GM12865 (cell line): ENCODE measurements at regions not wholly inside any gene's neighbourhood (a gene's known extent, or its start where the extent isn't known, plus 50 kb on each side); places are given as distances from the start of the nearest gene placed in this dataset.

Experiments
- DNase-seq: peaks from one replicate; pipeline ENCODE4 v3.0.0; 2010; ENCODE audit warnings: low read depth
- H3K4me3 ChIP-seq: 2 replicates; pipeline ENCODE4 v1.5.1; 2011; ENCODE audit warnings: mild to moderate bottlenecking, low read depth, low read length, control low read depth
- TF ChIP-seq, protein P1 (sequence below): IDR thresholded peaks from 2 replicates; pipeline ENCODE4 v1.5.1; 2011; ENCODE audit warnings: low read length, control low read depth, low read depth, inconsistent platforms; ENCODE audit not compliant: insufficient read depth; ENCODE audit errors: missing control alignments

DNA sequence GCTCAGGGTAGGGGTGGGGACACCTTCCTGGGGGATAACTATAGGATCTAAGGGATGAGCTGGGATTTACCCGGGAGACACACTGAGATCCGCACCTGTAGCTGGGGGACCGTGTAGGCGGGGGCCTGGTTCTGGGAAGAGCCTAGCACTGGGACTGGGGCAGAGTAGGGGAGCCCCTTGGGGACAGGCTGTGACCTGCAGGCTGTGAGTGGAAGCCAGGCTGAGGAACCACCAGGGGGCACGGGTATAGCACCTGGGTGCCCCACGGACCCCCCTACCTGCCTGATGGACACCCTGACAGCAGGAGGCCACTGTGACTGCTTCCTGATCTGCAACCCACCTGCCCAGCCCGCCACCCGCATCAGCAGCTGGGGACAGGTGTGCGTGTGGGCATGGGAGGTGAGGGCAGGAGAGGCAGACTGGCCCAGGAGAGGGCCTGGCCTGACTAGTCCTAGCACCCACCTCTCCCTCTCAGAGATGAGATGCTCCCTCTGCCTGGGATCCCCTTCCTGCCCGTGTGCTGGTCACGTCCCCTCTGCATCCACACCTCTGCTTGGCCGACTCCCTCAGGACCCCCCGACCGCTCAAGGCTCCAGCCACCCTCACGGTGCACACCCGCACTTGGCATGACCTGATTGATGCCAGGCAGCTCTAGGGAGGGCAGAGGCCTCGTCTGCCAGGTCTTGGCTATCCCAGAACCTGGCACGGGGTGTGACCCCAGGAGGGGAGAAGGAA is 94.2 kb upstream of the NKX1-1 start:
- TF ChIP-seq, protein P1, sequence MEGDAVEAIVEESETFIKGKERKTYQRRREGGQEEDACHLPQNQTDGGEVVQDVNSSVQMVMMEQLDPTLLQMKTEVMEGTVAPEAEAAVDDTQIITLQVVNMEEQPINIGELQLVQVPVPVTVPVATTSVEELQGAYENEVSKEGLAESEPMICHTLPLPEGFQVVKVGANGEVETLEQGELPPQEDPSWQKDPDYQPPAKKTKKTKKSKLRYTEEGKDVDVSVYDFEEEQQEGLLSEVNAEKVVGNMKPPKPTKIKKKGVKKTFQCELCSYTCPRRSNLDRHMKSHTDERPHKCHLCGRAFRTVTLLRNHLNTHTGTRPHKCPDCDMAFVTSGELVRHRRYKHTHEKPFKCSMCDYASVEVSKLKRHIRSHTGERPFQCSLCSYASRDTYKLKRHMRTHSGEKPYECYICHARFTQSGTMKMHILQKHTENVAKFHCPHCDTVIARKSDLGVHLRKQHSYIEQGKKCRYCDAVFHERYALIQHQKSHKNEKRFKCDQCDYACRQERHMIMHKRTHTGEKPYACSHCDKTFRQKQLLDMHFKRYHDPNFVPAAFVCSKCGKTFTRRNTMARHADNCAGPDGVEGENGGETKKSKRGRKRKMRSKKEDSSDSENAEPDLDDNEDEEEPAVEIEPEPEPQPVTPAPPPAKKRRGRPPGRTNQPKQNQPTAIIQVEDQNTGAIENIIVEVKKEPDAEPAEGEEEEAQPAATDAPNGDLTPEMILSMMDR, result no peak
- H3K4me3 ChIP-seq, result no peak overlapping the region
- no peak for DNase-seq

- TF ChIP-seq, protein P1, result no peak
- no peak for DNase-seq
- no peak overlapping the region for H3K4me3 ChIP-seq
These were observed 93.2 kb upstream of the NKX1-1 start for GRCh38 chr4:1499465-1499864.

DNA sequence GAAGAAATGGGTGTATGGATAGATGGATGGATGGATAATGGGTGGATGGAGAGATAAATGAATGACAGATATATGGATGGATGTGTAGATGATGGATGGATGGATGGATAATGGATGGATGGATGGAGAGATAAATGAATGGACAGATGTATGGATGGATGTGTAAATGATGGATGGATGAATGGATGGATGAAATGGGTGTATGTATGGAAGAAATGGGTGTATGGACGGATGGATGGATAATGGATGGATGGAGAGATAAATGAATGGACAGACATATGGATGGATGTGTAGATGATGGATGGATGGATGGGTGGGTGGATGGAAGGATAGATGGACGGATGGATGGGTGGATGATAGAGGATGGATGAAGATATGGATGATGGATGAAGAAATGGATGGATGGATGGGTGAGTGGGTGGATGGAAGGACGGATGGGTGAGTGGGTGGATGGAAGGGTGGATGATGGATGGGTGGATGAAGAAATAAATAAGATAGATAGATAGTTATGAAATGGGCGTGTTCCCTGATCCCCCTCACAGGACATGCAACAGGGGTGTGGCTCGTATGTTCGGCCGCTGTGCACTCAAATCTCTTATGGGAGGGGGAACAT is 91.1 kb upstream of the NKX1-1 start:
- H3K4me3 ChIP-seq, result no peak overlapping the region
- TF ChIP-seq, protein P1, result no peak
- DNase-seq, result no peak

GRCh38 chr4:1496116-1496642 is 89.9 kb upstream of the NKX1-1 start:
- no peak for DNase-seq
- TF ChIP-seq, protein P1, result no peak
- H3K4me3 ChIP-seq, result no peak overlapping the region

DNA sequence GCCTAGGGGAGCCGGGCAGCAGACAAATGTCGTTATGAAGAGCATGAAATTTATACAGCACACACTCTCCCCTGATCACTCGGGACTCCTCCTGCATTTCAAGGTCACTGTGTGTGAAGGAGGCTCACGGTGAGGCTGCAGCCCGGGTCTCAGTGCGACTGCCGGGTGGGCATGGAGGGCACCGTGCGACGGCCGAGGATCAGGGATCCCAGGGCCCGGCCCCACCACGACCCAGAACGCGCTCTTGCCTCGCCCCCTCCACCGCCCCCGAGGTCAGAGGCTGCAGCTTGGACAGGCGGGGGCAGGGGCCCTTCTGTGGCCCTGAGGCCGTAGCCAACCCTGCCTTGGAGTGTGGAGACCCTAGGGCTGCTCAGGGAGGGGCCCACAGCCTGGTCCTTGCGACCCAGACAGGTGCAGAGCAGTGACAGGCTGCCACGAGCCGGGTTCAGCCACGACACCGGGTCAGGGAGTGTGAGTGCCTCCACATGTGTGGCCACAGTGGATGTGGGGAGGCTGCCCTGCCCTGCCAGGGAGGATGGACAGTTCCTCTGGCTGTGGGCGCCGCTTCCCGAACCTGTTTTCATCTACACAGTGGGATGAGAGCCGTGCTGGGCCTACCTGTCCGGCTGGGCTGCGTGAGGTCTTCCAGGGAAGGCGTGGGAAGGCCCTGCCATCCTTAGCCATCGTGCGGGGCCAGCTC is 89.3 kb upstream of the NKX1-1 start:
- DNase-seq, result no peak
- H3K4me3 ChIP-seq, result no peak overlapping the region
- TF ChIP-seq, protein P1, result no peak

DNA sequence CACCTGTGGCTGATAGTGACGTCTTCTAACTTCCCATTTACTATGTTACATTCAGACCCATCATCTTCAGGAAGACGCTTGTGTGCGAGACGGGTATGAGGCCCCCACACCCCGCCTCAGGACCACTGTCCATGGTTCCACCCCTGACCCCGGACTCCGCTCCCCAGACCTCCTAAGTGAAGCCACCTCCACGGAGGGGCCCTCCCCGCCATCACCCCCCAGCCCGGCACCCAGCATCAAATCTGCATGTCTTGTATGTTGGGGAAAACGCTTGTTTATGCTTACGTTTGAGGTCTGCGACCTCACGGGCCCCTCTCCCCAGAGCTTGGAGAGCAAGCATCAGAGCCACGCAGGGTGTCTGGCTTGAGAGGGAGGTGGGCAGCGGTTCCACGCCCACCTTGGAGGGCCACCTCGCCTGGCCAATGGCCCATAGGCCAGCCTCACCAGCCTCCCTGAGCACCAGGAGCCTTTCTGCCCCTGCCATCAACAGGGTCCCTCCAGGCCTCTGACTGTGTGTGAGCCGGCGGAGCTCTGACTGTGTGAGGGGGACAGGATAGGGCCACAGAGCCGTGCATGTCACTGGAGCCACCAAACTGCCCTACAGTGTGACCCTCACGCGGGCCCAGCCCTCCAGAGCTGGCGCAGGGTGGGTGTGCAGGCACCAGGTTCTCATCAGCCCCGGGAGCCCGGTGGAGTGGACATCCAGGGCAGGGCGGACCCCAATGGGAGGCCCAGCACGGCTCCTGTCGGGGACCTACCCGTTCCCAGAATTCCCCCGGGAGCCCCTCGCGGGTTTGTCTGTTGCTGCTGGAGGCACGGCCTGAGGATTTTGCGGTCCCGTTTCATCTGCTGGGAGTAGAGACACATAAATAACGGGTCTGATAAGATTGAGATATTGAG is 88.4 kb upstream of the NKX1-1 start:
- DNase-seq, result no peak
- TF ChIP-seq, protein P1, result no peak
- H3K4me3 ChIP-seq, result no peak overlapping the region
